Kidney tubule cell (primary cell): ENCODE measurements at regions not wholly inside any gene's neighbourhood (a gene's known extent, or its start where the extent isn't known, plus 50 kb on each side); places are given as distances from the start of the nearest gene placed in this dataset.

ENCODE experiments used
- DNase-seq: peaks from one replicate; pipeline ENCODE4 v3.0.0-alpha.2; 2018; ENCODE audit warnings: low spot score

GRCh38 chr12:124162151-124163110 is 132.5 kb upstream of the RFLNA start:
- DNase-seq: peak; percentile 28

- DNase-seq: no peak
These were observed 129.2 kb upstream of the RFLNA start for GRCh38 chr12:124165695-124166094.

DNA sequence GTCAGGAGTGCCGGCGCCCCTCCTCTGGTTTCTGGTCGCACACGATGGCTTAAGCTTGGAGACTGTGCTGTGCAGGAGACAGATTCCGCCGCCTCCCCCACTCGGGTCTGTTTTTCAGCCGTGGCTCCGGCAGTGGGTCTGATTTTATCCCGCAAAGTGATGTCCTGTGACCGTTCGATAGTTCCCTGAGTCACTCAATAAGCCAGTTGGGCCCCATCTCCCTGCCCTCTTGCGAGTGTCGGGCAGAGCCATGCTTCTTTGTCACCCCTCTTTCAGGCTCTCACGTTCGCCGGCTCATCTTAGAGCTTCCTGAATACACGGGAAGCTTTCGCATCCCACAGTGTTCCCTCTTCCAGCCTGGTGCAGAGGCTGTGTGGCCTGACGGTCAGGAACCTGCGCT is 127.8 kb upstream of the RFLNA start:
- no peak for DNase-seq

DNA sequence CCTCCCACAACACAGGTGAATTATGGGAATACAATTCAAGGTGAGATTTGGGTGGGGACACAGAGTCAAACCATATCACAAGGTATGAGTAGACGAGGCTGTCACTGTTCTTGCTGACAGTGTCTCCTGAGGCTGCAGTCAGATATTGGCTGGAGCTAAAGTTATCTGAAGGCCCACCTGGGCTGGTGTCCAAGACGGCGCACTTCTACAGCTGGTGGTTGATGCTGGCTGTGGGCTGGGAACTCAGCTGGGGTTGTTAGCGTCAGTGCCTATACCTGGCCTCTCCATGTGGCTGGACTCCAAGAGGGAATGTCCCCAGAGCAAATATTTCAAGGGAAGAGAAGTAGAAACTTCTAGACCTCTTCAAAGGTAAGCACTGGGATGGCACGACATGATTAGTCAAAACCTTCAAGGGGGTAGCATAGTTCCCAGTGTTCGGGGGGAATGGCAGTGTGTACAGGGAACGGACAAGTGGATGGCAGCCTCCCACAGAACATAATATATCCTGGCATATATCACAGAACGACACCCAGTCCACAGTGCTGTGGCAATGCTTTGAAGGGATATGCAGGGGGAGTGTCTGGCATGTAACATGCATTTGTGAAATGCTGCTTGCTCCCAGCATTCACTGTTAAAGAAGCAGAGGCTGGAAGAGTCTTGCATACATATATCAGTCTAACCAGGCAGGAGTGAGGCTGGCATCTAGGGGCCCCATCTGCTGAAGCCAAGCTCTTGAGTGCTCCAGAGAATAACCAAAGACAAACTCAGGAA is 126.7 kb upstream of the RFLNA start:
- DNase-seq: no peak

DNA sequence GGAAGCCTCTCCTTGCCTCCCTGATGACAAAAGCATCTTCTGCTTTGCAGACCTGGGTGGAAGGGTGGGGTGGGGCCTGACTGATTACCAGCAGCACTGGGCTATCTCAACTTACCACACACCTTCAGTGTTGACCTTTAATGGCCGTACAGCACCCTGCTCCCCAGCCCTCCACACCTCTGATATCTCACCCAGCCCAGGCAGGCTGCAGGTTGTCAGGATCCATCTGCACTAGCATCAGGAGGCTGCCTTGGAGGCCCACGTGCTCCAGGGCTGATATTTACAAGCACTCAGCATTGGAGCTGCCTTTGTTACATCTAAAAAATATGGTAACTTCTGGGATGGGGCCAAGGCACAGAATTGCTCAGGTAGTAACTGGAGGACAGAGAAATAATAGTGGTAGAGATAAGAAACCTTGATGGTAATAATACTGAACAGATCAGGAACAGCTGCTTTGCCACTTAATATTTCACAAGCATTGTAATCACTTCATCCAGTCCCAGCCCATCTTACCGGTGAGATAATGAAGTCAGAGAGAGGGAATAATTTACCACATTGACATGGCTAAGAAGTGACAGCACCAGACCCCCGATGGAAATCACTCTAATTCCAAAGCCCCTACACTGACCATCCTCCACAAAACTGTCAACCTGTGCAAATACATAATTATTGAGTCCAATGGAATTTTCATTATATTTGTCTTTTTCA is 125.2 kb upstream of the RFLNA start:
- DNase-seq: no peak

- peak; percentile 22 for DNase-seq
These were observed 124.1 kb upstream of the RFLNA start for GRCh38 chr12:124170760-124171159.

- DNase-seq: no peak
These were observed 123.5 kb upstream of the RFLNA start for GRCh38 chr12:124171231-124171979.

DNA sequence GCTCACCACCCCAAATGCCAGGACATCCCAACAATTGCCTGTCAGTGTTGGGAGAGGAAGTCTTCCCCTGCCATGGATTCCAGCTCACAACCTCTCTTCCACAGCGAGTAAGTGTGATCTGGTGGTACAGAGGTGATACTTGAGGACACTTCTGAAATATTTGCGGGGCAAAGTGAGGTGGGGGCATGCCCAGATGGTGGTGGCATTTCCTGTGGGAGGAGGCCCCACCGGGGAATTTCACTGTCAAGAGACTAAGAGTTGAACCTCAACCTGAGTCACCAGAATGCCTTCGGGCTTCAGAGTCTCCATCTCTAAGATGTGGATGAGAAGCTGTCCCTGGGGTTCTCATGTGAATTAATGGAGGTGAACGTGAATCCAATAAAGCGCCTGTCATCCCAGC is 122.3 kb upstream of the RFLNA start:
- DNase-seq: peak; percentile 82

DNA sequence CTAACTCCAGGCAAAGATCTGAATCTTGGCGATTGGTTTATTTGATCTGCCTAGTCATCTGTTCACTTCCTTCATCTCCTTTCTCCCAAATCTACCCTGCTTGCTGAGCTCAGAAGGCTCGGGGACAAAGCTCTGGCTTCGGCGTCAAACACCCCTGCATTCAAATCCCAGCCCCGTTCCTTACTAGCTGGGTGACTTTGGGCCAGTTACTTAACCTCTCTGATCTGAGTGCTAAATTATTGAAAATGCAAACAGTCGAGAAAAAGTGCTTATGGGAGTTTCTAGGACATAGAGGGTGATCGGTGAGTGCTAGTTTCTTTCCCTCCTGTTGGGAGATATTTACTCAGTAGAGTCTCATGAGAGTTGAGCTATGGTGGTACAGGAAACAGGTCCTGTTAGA is 121.2 kb upstream of the RFLNA start:
- DNase-seq: no peak

- peak; percentile 90 for DNase-seq
These were observed 120.2 kb upstream of the RFLNA start for GRCh38 chr12:124174451-124175348.

DNA sequence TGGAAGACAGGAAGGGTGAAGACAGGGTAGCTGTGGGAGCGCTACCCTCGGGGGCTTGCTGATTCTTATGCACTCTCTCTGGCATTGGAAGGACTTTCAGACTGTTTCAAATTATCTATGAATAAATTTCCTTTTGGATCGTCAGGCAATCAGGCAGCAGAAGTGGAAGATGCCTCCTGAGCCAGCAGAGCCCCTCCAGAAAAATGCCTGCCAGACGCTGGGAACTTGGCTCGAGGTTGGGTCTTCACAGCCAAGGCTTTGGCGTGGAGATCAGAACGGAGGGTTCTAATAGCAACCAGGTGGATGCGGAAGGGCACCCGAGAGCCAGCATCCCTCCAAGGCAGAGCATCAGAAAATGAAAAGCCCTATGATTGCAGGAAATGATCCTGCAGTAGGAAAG is 119.2 kb upstream of the RFLNA start:
- DNase-seq: no peak

DNA sequence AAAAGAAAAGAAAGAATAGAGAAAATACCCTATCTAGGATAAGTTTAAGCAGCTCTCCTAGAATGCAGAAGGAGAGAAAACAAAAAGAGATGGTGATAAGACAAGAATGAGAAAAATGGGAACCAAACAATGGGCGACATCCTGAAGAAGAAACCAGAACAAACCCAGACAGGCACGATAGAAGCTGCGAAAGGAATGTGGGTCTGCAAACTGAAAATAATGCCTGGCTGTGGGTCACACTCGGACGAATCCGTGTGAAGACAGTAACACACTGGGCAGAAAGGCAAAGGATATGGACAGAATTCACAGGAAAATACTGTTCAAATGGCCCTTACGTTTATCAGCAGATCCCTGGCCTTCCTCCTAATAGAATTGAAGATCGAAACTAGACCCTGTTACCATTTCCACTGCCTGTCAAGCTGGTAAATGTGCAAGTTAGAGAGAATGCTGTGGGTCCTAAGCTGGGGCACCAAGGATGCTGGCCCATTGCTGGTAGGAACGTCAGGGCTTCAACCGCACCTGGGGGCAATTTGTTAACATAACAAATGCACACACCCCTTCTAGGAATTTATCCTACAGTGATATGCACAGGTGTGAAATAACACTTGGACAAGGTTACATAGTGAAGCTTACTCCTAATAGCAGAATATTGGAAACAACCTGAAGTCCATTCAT is 117.5 kb upstream of the RFLNA start:
- no peak for DNase-seq

DNA sequence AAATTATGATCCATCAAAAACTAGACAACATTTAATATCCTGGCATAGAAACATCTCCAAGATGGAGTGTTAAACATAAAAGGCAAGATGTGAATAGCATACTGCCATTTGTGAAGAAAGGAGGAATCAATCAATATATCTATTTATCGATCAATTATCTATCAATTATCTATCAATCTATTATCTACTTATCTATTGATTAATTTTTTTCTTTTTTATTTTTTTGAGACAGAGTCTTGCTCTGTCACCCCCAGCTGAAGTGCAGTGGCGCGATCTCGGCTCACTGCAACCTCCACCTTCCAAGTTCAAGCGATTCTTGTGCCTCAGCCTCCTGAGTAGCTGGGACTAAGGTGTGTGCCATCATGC is 117.0 kb upstream of the RFLNA start:
- DNase-seq: no peak

DNA sequence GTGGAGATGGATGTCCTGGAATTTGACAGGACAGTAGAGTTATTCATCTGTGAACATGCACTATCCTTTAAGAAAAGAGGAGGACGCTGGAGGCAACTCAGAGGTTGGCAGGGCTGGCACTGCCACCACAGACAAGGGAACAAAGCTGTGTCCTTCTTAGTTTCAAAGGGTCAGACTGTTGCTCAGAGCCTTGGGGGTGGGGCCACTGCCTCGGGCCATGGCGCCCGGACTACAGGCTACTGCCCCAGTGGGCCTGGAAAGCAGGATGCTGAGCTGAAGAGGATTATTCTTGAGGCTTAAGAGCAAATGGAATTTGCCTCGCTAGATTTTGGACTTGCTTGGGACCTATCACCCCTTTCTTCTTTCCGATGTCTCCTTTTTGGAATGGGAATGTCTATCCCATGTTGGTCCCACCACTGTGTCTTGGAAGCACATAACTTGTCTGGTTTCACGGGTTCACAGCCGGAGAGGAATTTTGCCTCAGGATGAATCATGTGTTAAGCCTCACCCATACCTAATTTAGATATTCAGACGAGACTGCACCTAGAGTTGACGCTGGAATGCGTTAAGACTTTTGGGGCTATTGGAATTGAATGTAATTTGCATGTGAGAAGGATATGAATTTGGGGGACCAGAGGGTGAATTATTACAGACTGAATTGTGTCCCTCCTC is 114.8 kb upstream of the RFLNA start:
- peak; percentile 75 for DNase-seq

GRCh38 chr12:124183172-124183571 is 111.7 kb upstream of the RFLNA start:
- no peak for DNase-seq

DNA sequence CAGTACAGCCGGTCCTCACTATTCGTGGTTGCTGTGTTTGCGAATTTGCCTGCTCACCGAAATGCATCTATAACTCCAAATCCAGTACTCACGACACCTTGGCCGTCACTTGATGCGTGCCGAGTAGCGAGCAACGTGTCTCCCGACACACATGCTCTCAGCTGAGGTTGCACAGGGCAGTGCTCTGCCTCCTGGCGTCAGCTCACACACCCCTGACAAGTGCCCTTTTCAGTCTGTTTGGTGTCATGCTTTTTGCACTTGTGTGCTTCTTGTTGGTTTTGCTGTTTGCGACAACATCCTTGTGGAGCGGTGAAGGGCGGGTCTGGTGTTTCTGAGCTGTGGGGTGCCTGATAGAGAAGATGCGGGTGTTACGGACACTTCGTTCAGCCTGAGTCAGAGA is 110.4 kb upstream of the RFLNA start:
- no peak for DNase-seq

DNA sequence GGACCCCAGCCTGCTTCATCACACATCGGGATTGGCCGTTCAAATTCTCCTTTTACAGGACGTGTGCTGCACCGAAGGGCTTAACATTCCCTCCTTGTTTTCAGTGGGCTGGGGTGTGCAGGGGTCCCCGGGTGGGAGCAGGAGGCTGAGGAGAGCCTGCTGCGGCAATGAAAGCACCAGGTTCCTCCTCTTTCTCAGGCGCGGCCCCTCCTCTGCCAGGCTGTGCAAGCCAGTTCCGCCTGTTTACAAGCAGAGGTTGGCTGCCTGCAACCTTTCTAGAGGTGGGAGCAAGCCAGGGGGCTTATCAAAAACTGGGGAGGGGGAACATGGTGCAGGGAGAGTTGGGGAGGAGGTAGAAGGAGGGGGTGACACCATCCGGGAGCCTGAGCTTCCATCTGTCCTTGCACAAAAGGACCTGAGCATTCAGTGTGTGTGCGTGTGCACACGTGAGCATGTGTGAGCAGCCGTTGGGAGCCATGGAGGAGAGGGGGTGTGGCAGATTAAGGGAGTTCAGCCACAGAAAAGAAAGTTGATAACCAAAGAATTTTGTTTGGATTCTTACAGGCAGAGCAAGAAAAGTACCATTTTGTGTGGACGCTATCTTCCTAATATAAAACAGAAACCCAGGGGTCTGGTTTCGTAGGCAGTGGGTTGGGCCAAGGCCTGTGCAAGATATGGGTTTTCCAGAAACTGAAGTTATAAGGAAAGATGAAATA is 108.8 kb upstream of the RFLNA start:
- DNase-seq: no peak

DNA sequence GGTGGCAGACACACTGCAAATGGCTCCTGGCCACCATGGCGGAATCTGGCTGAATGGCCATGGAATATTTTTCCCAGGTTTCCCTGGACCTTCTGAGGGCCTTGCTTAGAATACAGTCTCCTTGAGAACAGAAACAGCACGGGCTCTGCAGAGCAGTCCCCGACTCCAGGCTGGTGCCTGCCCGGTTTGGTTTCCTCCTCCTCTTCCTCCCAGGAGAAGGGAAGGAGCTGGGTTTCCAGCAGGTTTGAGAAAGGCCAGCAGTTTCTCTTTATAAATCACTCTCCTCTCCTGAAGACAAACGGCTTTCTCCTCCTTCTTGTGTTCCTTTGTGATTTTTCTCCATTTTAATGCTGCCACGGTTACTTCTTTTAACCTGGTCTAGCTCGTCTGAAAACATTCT is 106.8 kb upstream of the RFLNA start:
- DNase-seq: no peak
